NCI-H2196 (cell line): ENCODE measurements at regions not wholly inside any gene's neighbourhood (a gene's known extent, or its start where the extent isn't known, plus 50 kb on each side); places are given as distances from the start of the nearest gene placed in this dataset.
A peak's percentile ranks its signal among the peaks of the same experiment; 100 is the strongest.
"Not testable (repeated sequence)": the region's sequence is repeated elsewhere in the genome, so short reads cannot be mapped to it uniquely, and the experiment has no call there.

Source experiments
- DNase-seq: peaks from one replicate; lab custom pipeline; 2025; ENCODE audit not compliant: unreplicated experiment; lab: John Stamatoyannopoulos, UW

DNA sequence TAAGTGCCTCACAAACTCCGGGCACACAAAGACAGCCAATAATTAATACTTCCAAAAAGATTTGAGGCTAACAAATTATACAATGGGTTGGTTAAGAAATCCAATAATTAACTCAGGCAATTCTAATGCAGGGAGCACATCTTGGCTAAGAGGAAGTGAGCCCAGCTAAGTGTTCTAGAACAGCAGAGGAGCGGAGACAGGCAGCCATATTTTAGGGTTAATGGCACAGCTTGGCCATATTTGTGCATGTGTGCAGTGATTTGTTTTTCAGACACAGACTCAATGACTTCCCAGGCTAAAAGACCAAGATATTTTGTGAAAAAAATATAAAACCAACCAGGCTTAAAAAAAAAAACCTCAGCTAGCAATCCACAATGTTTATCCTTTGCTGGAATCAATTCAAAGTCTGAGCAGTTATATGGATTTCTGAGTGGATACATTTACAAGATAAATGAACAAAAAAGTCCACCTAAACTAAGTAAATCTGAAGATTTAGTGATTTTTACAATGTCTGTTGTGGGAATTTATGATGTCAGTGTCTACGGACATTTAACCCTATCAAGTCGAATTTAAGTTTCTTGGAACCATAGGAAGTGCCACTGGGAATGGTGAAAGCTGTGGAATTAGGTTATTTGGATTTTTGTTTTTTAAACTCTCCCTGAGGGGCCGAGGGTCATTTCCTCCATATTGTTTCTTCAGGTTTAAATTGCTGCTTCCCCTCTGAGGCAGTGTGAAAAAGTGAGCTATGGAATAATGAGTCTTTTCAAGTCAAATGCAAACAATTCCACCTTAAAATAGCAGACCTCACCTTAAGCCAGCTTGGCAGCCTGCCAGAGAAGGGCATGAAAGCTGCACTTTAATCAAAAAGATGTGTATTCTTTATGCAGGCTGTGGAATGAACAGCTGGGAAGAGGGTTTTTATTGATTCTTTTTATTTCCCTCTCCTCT lies 413.7 kb upstream of the TBL1XR1 start:
- peak; percentile 79 for DNase-seq

DNA sequence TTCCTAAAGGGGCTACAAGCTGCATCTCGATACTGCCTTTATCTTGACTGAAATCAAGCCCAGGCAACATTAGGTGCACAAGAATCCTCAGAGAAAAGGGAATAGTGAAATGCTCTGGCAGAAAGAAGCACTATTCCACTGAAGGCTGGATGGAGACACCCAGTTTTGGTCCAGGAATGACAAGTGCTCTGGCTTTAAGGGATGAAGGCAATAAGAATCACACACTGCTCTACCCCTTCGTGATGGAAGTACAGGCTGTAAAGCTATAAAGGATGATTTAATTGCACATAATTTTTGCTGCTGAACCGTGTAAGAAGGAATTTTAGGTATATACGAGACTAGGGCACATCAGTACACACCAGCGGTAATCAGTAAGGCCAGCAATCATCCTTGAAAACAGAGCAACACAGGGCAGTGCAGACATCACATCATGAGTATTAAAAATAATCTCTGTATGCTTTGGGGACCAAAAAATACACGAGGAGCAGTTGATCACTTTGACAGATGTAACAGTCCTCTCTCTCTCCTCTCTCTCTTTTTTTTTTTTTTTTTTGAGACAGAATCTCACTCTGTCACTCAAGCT lies 414.6 kb upstream of the TBL1XR1 start:
- no peak for DNase-seq

DNA sequence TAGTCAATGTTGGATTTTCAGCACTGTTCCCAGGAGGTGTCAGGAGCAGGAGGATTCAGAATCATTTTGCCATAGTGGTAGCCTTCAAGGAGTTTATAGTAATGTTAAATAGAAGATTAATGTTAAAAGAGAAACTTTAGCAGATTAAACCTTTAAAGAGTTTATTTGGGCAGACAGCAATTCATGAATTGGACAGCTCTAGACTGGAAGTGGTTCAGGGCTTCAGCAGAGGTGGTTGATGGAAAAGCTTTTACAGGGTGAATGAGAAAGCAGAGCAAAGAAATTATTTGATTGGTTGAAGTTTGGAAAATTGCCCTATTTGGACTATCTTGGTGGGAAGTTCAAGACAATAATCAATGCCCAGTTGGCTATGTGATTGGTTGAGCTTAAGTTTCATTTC lies 416.6 kb upstream of the TBL1XR1 start:
- DNase-seq: no peak

DNA sequence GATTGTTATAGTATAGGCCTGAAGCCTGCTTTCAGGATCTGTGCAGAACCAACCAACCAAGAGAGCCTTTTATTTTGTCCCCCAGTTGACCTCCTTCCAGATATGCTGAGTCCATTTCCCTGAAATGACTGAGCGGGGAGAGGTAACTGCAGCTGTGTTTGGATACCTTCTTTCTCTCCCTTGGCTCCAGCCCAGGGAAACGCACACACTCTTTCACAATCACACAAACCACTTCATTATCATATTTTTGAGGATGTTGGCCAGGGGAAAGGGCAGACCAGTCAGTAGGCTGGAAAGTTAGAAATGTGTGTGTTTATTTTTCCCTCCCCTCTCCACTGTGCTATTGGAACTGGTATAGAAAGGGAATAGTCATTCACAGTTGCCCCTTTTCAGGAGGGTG lies 417.7 kb upstream of the TBL1XR1 start:
- peak; percentile 95 for DNase-seq

DNA sequence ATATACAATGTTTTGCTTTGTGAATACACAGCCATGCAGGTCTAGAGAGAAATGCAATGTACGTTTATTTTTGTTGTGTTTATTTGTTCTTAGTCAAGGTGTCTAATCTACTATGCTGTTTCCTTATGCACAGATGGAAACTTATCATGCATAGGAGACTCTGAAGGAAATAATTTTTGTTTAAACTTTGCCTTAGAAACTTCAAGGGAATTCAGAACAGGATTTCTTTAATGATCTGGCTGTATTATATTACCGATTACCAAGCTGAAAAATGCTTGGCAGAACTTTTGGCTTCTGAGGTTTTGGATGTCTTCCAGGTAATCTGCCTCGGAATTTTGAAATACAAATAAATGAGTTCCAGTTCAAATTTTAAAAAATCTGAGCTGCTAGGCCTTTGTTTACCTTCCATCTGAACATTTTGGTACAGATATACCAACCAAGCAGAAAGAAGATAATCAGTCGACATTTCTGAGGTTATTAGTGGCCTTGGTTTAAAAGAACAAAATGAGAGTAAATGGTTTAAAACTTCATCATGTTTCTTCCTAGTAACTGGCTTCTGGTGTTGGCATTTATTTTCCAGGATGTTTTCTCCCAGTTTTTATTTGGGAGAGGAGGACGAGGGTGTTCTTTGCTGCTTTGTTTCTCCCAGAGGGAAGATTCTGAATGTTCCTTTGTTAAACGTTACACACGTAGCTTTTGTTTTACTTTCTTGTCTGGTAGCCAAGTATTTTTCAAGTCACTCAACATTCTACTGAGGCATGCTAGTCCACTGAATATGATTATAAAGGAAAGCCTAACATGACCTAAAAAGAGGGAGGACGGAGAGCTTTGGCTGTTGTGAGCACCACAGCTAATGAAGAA lies 421.8 kb upstream of the TBL1XR1 start:
- DNase-seq: peak; percentile 66

DNA sequence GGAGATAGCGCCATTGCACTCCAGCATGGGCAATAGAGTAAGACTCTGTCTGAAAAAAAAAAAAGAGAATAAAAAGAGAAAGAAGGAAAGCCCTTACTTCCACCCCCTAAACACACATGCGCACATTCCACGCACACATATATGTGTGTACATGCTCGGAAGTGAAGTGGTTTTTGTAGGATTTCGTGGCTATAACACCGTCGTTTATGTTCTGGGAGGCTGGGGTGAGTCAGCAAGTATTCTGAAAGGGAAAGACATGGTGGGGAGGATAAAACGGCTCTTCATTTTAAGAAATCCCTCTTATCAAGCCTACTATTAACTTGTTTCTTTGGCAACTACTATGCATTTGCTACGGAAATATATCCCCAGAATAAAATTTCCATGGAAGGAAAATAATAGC lies 422.8 kb upstream of the TBL1XR1 start:
- DNase-seq: no peak

DNA sequence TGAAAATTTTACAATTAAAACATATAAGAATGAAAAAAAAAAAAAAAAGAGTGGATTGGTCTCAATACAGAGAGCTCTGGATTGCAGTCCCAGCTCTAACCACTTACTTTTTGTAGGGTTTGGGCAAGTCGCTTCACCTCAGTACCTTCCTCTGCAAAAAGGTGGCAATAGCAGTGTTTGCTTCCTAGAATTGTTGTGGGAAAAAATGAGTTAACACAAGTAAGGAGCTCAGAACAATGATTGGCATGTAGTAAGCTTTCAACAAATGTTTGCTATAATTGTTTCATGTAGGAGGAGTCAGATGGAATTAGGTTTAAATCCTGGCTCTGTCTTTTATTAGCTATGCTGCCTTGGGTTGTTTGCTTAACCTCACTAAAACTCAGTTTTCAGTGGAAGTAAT lies 425.2 kb upstream of the TBL1XR1 start:
- no peak for DNase-seq

DNA sequence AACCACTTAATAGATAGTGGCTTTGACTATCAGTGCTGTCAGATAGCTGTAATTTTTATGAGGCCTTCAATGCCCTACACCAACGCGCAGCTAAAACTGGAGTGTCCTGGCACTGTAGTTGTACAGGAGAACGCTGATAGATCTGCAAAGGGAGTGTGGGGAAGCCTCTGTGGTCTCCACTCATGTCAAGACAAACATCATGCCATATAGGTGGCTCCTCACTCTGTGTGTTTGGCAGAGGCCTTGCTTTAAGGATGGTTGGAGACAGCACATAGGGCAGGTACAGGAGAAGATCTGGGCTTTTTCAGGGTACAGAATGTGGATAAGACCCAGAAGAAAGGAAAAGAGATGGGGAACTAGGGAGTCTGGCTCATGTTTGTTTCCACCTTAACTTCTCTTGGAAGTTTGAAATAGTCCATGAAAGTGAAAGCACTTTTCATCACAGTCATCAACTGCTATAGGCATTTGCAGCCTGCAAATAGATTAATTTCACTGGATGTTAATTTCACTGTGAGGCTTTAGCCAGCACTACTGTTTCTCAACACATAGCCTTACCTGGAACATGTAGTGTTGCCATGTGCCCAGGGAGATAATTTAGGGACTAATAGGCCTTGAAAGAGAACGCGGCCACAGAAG lies 425.8 kb upstream of the TBL1XR1 start:
- no peak for DNase-seq

DNA sequence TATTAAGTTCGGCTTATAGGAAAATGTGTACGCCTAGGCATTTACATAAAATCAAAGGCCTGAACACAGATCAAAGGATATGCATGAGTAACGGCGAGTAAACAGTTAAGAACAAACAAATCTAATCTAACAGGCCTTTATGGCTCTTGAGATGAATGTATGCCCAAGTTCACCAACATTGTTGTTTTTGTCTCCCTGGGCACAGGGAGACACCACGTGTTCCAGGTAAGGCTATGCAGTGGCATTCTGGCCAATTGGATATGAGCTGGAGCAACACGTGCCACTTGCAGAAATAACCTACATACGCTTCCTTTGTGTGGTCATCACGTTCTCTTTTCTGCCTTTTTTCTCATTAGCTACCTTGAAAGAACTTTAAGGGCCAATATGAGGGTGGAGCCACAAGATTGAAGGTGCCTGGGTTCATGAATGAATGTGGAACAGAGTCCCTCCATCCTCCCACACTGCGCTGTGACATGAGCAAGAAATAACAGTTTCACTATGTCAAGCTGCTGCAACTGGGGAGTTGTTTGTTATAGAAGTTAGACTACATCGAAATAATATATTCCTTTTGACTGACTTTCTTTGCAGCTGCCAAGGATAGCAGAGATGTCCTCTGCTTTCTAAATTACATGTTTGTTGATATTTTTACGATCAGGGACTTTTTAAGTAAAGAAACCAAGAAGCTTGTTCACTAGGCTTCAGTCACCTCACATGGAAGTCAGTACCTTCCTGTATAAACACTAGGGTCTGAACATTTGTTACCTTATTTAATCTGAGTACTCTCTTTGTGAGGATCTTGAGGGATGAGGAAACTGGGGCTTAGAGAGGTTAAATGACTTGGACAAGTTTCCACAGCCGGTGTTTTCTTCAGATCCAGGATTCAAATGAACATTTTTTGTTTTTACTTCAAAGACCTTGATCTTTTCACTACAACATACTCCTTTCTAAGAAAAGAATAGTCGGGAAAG lies 427.5 kb upstream of the TBL1XR1 start:
- no peak for DNase-seq

DNA sequence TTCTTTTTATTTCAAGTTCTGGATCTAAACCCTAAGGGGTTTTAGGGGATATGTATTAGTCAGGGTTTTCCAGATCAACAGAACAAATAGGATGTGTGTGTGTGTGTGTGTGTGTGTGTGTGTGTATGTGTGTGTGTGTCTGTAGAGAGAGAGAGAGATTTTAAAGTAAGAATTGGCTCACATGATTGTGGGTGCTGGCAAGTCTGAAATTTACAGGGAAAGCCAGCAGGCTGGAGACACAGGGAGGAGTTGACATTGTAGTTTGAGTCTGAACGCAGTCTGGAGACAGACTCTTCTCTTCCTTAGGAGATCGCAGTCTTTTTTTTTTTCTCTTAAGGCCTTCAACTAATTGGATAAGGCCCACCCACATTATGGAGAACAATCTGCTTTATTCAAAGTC lies 428.8 kb upstream of the TBL1XR1 start:
- DNase-seq: no peak

DNA sequence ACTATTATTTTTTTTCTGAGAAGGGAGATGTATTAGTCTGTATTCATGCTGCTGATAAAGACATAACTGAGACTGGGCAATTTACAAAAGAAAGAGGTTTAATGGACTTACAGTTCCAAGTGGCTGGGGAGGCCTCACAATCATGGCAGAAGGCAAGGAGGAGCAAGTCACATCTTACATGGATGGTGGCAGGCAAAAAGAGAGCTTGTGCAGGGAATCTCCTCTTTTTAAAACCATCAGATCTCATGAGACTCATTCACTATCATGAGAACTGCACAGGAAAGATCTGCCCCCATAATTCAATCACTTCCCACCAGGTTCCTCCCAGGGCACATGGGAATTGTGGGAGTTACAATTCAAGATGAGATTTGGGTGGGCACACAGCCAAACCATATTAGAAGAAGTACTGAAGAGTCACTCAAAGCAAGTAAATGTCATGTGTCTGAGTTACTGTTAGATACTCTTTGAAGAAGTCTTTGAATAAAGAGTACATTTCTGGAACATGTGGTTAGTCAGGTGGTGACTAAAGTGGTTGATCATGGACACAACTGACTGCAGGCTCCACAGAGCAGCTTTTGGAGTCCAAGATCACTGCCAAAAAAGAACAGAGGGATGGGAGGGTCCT lies 430.9 kb upstream of the TBL1XR1 start:
- DNase-seq: not testable (repeated sequence)

DNA sequence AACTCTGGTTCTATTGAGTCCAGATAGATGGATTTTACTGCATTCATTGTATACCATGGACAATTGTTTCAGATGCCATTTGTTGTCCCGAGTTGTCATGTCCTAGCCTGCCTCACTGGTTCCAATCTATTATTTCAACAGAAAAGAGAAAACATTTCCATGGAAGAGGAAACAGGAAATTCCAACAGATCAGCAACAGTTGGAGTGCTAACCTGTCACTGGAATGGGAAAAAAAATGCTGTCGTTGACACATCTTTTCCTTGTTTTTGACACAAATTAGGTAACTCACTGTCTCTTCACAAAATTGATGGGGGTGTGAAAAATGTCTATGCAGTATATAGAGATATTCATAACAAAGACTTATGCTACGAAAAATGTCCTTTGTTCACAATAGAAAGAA lies 432.0 kb upstream of the TBL1XR1 start:
- DNase-seq: no peak

DNA sequence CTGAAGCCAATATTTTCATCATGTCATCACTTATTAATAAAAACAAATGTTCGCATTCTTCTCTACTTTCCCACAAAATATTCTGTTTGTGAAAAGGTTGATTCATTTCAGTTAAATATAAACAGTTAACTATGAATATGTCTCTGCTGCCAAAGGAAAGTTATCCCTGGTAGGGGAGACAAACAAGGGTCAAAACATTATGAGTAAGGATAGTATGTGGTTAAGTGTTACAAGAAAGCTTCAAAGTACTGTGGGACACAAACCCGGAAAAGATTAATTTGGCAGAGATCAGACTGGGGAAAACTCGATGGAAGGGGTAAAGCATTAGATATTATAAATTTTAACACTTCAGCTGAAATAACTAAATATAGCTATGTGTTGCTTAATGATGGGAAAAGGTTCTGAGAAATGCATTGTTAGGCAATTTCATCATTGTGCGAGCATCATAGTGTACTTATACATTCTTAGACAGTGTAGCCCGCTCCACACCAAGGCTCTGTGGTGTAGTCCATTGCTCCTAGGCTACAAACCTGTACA lies 436.5 kb upstream of the TBL1XR1 start:
- no peak for DNase-seq

DNA sequence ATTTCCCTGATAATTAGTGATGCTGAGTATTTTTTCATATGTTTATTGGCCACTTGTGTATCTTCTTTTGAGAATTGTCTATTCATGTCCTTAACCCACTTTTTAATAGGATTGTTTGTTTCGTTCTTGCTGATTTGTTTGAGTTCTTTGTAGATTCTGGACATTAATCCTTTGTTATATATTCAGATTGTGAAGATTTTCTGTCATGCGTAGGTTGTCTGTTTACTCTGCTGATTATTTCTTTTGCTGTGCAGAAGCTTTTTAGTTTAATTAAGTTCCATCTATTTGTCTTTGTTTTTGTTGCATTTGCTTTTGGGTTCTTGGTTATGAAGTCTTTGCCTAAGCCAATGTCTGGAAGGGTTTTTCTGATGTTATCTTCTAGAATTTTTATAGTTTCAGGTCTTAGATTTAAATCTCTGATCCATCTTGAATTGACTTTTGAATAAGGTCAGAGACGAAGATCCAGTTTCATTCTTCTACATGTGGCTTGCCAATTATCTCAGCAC lies 438.4 kb upstream of the TBL1XR1 start:
- not testable (repeated sequence) for DNase-seq

DNA sequence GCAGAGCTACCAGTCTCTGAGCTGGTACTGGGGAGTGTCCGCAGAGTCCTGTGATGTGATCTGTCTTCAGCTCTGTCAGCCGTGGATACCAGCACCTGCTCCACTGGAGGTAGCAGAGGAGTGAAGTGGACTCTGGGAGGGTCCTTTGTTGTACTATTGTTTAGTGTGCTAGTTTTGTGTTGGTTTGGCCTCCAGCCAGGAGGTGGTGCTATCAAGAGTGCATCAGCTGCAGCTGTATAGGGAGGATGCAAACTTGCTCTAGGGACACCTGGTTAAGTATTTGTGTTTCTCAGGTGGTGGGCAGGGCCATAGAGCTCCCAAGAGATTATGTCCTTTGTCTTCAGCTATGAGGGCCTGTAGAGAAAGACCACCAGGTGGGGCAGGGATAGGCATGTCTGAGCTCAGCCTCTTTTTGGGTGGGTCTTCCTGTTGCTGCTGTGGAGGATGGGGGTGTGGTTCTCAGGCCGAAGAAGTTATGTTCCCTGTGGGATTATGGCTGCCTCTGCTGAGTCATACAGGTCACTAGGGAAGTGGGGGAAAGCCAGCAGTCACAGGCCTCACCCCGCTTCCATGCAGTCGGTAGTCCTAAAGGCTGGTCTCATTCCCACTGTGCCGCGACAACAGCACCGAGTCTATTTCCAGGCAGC lies 443.2 kb upstream of the TBL1XR1 start:
- peak; percentile 34 for DNase-seq

DNA sequence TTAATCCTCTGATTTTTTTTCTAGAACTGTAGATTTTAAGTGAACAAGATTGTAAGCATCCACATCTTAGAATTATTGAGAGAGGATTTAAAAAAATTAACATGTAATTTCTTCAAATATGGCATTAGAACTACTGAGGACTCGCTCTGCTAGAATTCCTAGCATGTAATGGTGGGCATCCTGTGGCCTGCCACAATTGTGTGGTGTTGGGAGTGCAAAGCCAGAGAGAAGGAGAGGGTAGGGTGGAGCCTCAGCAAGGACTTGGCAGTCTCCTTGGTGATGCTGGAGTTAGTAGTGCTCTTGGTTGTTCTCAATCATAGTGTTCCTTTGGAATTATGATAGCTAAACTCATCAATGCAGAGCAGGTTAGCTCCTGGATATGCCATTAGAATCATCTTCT lies 443.9 kb upstream of the TBL1XR1 start:
- DNase-seq: no peak

DNA sequence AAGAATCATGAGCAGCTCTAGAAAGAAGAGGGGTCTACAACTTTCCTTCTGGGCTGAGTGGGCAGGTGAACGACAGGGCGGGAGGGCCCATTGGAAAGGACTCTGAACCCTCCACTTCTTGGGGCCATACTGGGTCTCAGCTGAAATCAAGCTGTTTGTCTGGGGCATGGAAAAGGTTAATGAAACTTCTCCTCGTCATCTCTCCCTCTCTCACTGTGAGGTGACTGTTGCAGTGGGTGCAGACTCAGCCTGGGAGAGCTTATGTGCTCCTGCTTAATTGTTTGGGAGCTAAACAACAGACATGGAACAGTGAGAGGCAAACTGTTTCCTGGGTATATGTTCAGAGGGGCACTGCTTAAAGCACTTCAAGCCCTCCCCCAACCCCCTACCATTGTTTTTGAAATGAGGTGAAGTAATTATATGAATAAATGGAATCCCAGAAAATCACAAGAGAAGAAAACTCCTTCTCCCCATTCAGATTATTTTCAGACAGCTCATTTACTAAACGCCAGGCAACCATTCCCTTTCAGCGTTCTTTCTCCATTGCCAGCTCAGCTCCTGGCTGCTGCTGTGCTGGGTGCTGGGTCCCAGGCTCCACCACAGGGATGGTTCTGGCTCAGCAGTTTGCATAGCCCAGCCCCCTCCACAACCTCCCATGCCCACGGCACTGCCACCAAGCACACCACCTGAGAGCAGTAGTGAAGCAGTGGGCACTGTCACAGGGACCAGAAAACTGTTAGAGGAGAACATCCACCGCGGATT lies 444.9 kb upstream of the TBL1XR1 start:
- no peak for DNase-seq

DNA sequence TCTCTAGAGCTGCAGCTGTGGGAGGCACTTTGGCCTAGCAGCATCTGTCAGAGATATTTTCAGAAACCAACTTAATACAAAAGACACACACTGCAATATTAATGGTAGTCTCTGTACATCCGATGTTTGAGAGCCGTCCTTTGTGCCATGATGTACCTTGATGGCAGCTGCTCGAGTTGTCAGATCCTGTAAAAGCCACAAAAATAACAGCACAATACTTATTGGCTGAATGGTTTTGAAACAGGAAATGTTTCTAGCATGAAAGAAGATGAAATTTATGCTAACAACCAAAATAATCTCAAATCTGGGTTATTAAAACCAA lies 445.5 kb upstream of the TBL1XR1 start:
- no peak for DNase-seq
